ENCODE measurements at regions not wholly inside any gene's neighbourhood (a gene's known extent, or its start where the extent isn't known, plus 50 kb on each side); places are given as distances from the start of the nearest gene placed in this dataset.

- TF ChIP-seq GATA3 (IDR thresholded peaks at IDR 0.05; ENCODE audit: low read depth, low read length) = no peak
- TF ChIP-seq GATA2 (IDR thresholded peaks at IDR 0.05; ENCODE audit: low read depth, low read length) = no peak
Measured at GRCh38 chr2:175853616-175853890, 148.5 kb downstream of the LNPK start.

Data from SH-SY5Y (cell line).